ENCODE measurements at regions not wholly inside any gene's neighbourhood (a gene's known extent, or its start where the extent isn't known, plus 50 kb on each side); places are given as distances from the start of the nearest gene placed in this dataset.
"Not testable (repeated sequence)": the region's sequence is repeated elsewhere in the genome, so short reads cannot be mapped to it uniquely, and the experiment has no call there.

GRCh38 chr5:153373130-153373498 lies 117.4 kb upstream of the GRIA1 start:
- H3K4me3 ChIP-seq (ENCODE audit: low read depth in 1 of 2, low read length in 2 of 2), result no peak overlapping the region
- H3K4me1 ChIP-seq (ENCODE audit: insufficient read depth, low read length), result no peaks in the 10 kb centered on the region
- ATAC-seq (ENCODE audit: insufficient read depth, low read depth) (no peak), DNase-seq (no peak)
- H2AFZ ChIP-seq (ENCODE audit: low read depth, low read length), result no peak overlapping the region
- H3K27me3 ChIP-seq (ENCODE audit: insufficient read depth, low read length, poor library complexity), result no peaks in the 10 kb centered on the region
- no peaks in the 10 kb centered on the region for H3K79me2 ChIP-seq (ENCODE audit: insufficient read depth, low read length)
- H3K4me2 ChIP-seq (ENCODE audit: insufficient read depth, low read length), result no peak overlapping the region
- H3K36me3 ChIP-seq (ENCODE audit: insufficient read depth, low read length), result no peaks in the 10 kb centered on the region
- H3K9me3 ChIP-seq (ENCODE audit: insufficient read depth, low read length, severe bottlenecking), result no peaks in the 10 kb centered on the region
- TF ChIP-seq, protein P1, sequence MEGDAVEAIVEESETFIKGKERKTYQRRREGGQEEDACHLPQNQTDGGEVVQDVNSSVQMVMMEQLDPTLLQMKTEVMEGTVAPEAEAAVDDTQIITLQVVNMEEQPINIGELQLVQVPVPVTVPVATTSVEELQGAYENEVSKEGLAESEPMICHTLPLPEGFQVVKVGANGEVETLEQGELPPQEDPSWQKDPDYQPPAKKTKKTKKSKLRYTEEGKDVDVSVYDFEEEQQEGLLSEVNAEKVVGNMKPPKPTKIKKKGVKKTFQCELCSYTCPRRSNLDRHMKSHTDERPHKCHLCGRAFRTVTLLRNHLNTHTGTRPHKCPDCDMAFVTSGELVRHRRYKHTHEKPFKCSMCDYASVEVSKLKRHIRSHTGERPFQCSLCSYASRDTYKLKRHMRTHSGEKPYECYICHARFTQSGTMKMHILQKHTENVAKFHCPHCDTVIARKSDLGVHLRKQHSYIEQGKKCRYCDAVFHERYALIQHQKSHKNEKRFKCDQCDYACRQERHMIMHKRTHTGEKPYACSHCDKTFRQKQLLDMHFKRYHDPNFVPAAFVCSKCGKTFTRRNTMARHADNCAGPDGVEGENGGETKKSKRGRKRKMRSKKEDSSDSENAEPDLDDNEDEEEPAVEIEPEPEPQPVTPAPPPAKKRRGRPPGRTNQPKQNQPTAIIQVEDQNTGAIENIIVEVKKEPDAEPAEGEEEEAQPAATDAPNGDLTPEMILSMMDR (IDR thresholded peaks at IDR 0.05; ENCODE audit: borderline replicate concordance, extremely low read depth, low read length, poor library complexity, severe bottlenecking), result no peak
- TF ChIP-seq EZH2 (IDR thresholded peaks at IDR 0.05; ENCODE audit: borderline replicate concordance, low read depth, low read length, severe bottlenecking), result no peak
- H4K20me1 ChIP-seq (ENCODE audit: insufficient read depth, low read length), result no peaks in the 10 kb centered on the region
- H3K27ac ChIP-seq (ENCODE audit: low read length), result no peak overlapping the region
- no peak overlapping the region for H3K9ac ChIP-seq (ENCODE audit: low read depth, low read length)

- not testable (repeated sequence) for H3K4me3 ChIP-seq (ENCODE audit: low read depth in 1 of 2, low read length in 2 of 2); H3K9ac ChIP-seq (ENCODE audit: low read depth, low read length); H3K36me3 ChIP-seq (ENCODE audit: insufficient read depth, low read length); H3K4me1 ChIP-seq (ENCODE audit: insufficient read depth, low read length); H3K9me3 ChIP-seq (ENCODE audit: insufficient read depth, low read length, severe bottlenecking); H3K27me3 ChIP-seq (ENCODE audit: insufficient read depth, low read length, poor library complexity); ATAC-seq (ENCODE audit: insufficient read depth, low read depth); H2AFZ ChIP-seq (ENCODE audit: low read depth, low read length); H3K27ac ChIP-seq (ENCODE audit: low read length); H3K4me2 ChIP-seq (ENCODE audit: insufficient read depth, low read length); H3K79me2 ChIP-seq (ENCODE audit: insufficient read depth, low read length); H4K20me1 ChIP-seq (ENCODE audit: insufficient read depth, low read length); DNase-seq
Observed at GRCh38 chr5:153381630-153382029, 108.8 kb upstream of the GRIA1 start.

DNA sequence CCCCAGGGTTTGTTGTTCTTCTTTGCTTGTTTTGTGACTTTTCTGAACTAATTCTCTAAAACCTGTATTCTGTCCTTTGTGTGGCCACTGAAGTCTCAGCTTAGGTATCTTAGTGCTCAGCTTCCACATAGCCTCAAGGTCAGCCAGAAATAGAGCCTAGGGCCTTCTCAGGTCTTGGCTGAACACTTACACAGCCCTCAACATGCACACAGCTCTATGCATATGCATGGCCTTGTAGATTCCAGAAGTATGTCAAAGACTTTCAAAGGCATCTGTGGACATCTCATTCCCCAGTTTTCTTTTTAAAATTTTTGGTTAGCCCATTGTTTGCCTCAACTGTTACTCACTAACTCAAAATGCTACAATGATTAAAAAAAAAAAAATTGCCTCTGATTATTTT lies 99.9 kb upstream of the GRIA1 start:
- Histone ChIP-seq H3K79me2 (ENCODE audit: insufficient read depth, low read length) (no peaks in the 10 kb centered on the region), H3K27me3 (ENCODE audit: insufficient read depth, low read length, poor library complexity) (no peaks in the 10 kb centered on the region), H3K4me3 (ENCODE audit: low read depth in 1 of 2, low read length in 2 of 2) (no peak overlapping the region), H3K36me3 (ENCODE audit: insufficient read depth, low read length) (no peaks in the 10 kb centered on the region), H3K27ac (ENCODE audit: low read length) (no peak overlapping the region), H4K20me1 (ENCODE audit: insufficient read depth, low read length) (no peaks in the 10 kb centered on the region), H2AFZ (ENCODE audit: low read depth, low read length) (no peak overlapping the region), H3K9ac (ENCODE audit: low read depth, low read length) (no peak overlapping the region), H3K9me3 (ENCODE audit: insufficient read depth, low read length, severe bottlenecking) (no peaks in the 10 kb centered on the region), H3K4me2 (ENCODE audit: insufficient read depth, low read length) (no peak overlapping the region), H3K4me1 (ENCODE audit: insufficient read depth, low read length) (no peaks in the 10 kb centered on the region)
- TF ChIP-seq, protein P1 (IDR thresholded peaks at IDR 0.05; ENCODE audit: borderline replicate concordance, extremely low read depth, low read length, poor library complexity, severe bottlenecking), result no peak
- TF ChIP-seq EZH2 (IDR thresholded peaks at IDR 0.05; ENCODE audit: borderline replicate concordance, low read depth, low read length, severe bottlenecking), result no peak
- DNase-seq (no peak), ATAC-seq (ENCODE audit: insufficient read depth, low read depth) (no peak)

DNA sequence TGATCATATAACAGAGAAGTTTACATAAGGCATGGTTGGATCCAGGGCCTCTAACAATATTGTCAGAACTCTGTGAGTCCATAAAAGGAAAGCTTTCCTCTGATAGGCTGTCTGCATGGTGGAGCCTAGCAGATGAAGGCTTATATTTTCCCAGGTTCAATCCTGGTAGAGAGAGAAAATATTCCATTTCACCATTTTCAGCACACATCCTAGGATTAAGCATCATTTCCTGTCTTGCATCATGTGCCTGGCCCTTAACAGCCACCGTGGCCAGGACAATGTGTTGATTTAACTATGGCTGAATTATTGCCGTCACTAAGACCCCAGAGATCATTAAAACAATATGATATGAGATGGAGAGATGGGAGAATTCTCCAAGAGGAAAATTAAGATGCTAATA lies 90.9 kb upstream of the GRIA1 start:
- Histone ChIP-seq H3K9ac (ENCODE audit: low read depth, low read length) (no peak overlapping the region), H3K27me3 (ENCODE audit: insufficient read depth, low read length, poor library complexity) (no peaks in the 10 kb centered on the region), H3K4me1 (ENCODE audit: insufficient read depth, low read length) (no peaks in the 10 kb centered on the region), H2AFZ (ENCODE audit: low read depth, low read length) (no peak overlapping the region), H3K9me3 (ENCODE audit: insufficient read depth, low read length, severe bottlenecking) (no peaks in the 10 kb centered on the region), H4K20me1 (ENCODE audit: insufficient read depth, low read length) (no peaks in the 10 kb centered on the region), H3K4me2 (ENCODE audit: insufficient read depth, low read length) (no peak overlapping the region), H3K36me3 (ENCODE audit: insufficient read depth, low read length) (no peaks in the 10 kb centered on the region), H3K79me2 (ENCODE audit: insufficient read depth, low read length) (no peaks in the 10 kb centered on the region), H3K4me3 (ENCODE audit: low read depth in 1 of 2, low read length in 2 of 2) (no peak overlapping the region), H3K27ac (ENCODE audit: low read length) (no peak overlapping the region)
- ATAC-seq (ENCODE audit: insufficient read depth, low read depth), result no peak
- TF ChIP-seq, protein P1 (IDR thresholded peaks at IDR 0.05; ENCODE audit: borderline replicate concordance, extremely low read depth, low read length, poor library complexity, severe bottlenecking), result no peak
- no peak for TF ChIP-seq EZH2 (IDR thresholded peaks at IDR 0.05; ENCODE audit: borderline replicate concordance, low read depth, low read length, severe bottlenecking)
- DNase-seq, result no peak

All from DND-41 (cell line).